ENCODE measurements at regions not wholly inside any gene's neighbourhood (a gene's known extent, or its start where the extent isn't known, plus 50 kb on each side); places are given as distances from the start of the nearest gene placed in this dataset.
A peak's percentile ranks its signal among the peaks of the same experiment; 100 is the strongest.
"Not testable (repeated sequence)": the region's sequence is repeated elsewhere in the genome, so short reads cannot be mapped to it uniquely, and the experiment has no call there.

- ATAC-seq (peak; percentile 87), DNase-seq (no peak)
- intact Hi-C loops (cut with micrococcal nuclease): no loop called here
These were observed 66.2 kb downstream of the SC5D start for GRCh38 chr11:121358760-121359159.

- intact Hi-C loops (cut with micrococcal nuclease): no loop called here
- DNase-seq (no peak), ATAC-seq (peak; percentile 66)
These were observed 67.0 kb downstream of the SC5D start for GRCh38 chr11:121359591-121359990.

GRCh38 chr11:121362955-121363354 is 70.4 kb downstream of the SC5D start:
- intact Hi-C loops (cut with micrococcal nuclease); DNase-seq: not testable (repeated sequence)
- peak; percentile 35 for ATAC-seq

- intact Hi-C loops (cut with micrococcal nuclease): no loop called here
- no peak for ATAC-seq
- no peak for DNase-seq
These were observed 72.7 kb downstream of the SC5D start for GRCh38 chr11:121365304-121365703.

- intact Hi-C loops (cut with micrococcal nuclease): no loop called here
- ATAC-seq (no peak), DNase-seq (no peak)
These were observed 73.5 kb downstream of the SC5D start for GRCh38 chr11:121366038-121366437.

GRCh38 chr11:121367001-121367843 is 74.7 kb downstream of the SC5D start:
- intact Hi-C loops (cut with micrococcal nuclease): no loop called here
- peak; percentile 36 for ATAC-seq

GRCh38 chr11:121367844-121368225 is 75.3 kb downstream of the SC5D start:
- DNase-seq: no peak
- intact Hi-C loops (cut with micrococcal nuclease): no loop called here

More at GRCh38 chr11:121367001-121367843, 74.7 kb downstream of the SC5D start:
- no peak for DNase-seq

GRCh38 chr11:121368364-121369240 is 76.0 kb downstream of the SC5D start:
- intact Hi-C loops (cut with micrococcal nuclease): no loop called here
- DNase-seq (no peak), ATAC-seq (no peak)

More at GRCh38 chr11:121367844-121368225, 75.3 kb downstream of the SC5D start:
- ATAC-seq: no peak

- DNase-seq: no peak
- intact Hi-C loops (cut with micrococcal nuclease): no loop called here
These were observed 76.8 kb downstream of the SC5D start for GRCh38 chr11:121369366-121369765.

GRCh38 chr11:121372028-121372427 is 79.5 kb downstream of the SC5D start:
- ATAC-seq (no peak), DNase-seq (no peak)
- intact Hi-C loops (cut with micrococcal nuclease): no loop called here

More at GRCh38 chr11:121369366-121369765, 76.8 kb downstream of the SC5D start:
- ATAC-seq: no peak

GRCh38 chr11:121372671-121373429 is 79.3 kb upstream of the SORL1 start:
- intact Hi-C loops (cut with micrococcal nuclease): no loop called here
- DNase-seq: no peak
- no peak for ATAC-seq

GRCh38 chr11:121374286-121374985 is 77.7 kb upstream of the SORL1 start:
- DNase-seq: no peak
- intact Hi-C loops (cut with micrococcal nuclease): no loop called here

GRCh38 chr11:121376130-121376529 is 76.0 kb upstream of the SORL1 start:
- intact Hi-C loops (cut with micrococcal nuclease): no loop called here
- no peak for DNase-seq
- no peak for ATAC-seq

More at GRCh38 chr11:121374286-121374985, 77.7 kb upstream of the SORL1 start:
- ATAC-seq: no peak

- intact Hi-C loops (cut with micrococcal nuclease); ATAC-seq; DNase-seq: not testable (repeated sequence)
These were observed 72.8 kb upstream of the SORL1 start for GRCh38 chr11:121379145-121379810.

- DNase-seq: no peak
- peak; percentile 96 for ATAC-seq
- intact Hi-C loops (cut with micrococcal nuclease): no loop called here
These were observed 68.4 kb upstream of the SORL1 start for GRCh38 chr11:121383716-121384115.

GRCh38 chr11:121385688-121386087 is 66.4 kb upstream of the SORL1 start:
- intact Hi-C loops (cut with micrococcal nuclease): no loop called here
- ATAC-seq (no peak), DNase-seq (no peak)
